NCI-H1436 treated with DMSO at 0.1 percent for 48 hours (cell line): ENCODE measurements at regions not wholly inside any gene's neighbourhood (a gene's known extent, or its start where the extent isn't known, plus 50 kb on each side); places are given as distances from the start of the nearest gene placed in this dataset.

ENCODE experiments used
- DNase-seq: peaks from one replicate; lab custom pipeline; 2025; lab: John Stamatoyannopoulos, UW

DNA sequence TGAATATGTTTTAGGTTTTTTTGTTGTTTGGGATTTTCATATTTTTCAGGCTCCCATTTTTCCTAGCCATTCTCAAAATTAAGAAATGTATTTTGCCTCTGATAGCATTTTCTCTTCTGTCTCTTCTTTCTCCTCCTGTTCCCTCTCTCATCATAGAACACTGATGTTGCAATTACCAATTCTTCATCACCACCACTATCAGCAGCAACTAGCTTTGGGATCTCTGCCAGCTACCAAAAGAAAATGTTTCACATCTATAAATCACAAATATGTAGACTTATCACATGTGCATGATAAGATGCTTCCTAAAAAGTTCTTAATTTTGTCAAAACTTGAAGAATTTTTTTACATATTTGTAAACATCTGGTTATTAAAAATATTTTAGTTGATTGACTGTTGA is 887.1 kb downstream of the MAT2B start:
- DNase-seq, result no peak

DNA sequence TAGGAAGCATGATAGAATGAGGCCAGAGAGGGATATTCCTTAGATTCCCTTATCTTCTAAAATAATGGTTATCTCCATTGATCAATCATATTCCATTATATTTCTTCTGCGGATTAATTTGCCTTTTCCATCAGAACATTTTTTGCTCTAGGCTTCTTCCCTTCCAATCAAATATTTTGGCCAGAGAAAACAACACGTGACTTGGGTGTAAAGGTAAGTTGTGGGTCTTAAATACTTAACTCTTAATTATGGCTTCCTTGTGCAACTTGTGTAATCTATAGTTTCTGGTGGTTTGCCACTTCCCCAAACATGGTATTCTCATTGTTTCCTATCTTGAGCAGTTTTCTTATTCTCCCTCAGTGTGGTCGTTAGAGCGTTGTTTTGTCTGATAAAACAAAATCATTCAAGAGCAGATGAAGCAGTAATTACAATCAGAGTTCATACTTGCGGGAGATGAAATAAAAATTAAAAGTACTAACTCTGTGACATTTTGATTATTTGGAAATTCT is 889.3 kb downstream of the MAT2B start:
- DNase-seq, result no peak

DNA sequence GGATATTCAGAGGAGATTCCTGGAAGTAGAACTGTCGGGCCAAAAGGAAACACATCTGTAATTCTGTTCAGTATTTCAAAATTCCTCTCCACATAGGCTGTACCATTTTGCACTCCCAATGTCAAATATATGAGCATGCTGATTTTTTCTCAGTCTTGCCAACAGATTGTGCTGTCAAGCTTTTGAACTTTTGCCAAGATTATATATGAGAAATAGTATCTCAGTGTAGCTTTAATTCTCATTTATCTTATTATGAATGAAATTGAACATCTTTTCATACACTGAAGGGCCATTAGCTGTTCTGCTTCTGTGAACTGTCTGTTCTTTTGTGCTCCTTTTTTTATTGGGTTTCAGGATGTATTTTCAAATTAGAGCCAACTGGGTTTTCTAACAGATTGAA is 907.1 kb downstream of the MAT2B start:
- no peak for DNase-seq

DNA sequence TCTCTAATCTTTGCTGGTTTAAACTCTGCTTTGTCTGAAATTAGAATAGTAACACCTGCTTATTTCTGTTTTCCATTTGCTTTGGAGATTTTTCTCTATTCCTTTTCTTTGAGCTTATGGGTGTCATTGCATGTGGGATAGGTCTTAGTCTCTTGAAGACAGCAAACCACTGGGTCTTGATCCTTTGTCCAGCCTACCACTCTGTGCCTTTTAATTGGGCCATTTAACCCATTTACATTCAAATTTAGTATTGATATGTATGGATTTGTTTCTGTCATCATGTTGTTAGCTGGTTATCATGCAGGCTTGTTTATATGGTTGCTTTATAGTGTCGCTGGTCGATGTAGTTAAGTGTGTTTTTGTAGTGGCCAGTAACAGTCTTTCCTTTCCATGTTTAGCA is 914.7 kb downstream of the MAT2B start:
- no peak for DNase-seq

DNA sequence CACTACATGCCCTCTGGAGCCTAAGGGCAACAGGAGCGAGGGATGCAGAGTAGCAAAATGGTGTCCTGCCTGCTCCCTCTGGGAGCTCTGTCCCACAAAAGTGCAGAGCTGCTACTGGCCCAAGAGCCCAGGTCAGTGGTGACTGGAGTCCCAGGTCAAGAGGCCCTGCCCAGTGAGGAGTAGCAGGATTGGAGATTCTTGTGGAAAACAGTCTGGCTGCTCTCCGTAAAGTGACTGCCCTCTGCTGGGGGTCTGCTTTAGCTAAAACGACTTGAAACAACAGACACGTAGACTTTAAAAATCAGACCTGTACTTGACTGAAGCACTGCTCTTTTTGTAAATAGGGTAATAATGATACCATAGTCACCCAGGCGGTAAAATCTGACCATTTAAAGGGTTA is 917.0 kb downstream of the MAT2B start:
- no peak for DNase-seq

DNA sequence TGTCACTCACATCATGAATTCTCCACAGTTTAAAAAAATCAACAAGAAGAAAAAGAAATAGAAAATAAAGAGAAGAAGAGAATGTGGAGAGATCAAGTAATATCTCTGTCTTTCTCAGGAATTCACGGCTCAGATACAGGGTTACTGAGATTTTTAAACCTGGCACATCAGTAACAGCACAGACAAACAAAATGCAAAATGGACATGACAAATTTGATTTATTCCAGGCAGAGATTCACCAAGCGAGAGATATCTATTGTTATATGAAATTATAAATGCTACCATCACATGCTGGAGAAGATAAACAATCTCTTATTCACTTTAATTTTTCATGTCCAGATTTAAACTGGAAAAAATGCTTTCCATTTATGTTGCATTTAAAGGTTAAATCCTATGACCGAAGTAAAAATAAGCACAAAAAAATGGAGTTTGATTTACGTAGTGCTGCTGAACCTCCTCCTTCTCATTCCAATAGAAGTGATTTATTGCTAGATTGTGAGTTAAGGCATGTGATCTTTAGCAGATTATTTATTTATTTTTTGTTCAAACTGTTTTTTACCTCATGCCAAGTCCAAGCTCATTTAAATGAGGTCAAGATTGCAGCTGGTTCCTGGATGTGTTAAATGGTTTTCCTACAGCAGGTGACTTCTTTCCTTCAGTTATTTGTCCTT is 926.4 kb downstream of the MAT2B start:
- no peak for DNase-seq

DNA sequence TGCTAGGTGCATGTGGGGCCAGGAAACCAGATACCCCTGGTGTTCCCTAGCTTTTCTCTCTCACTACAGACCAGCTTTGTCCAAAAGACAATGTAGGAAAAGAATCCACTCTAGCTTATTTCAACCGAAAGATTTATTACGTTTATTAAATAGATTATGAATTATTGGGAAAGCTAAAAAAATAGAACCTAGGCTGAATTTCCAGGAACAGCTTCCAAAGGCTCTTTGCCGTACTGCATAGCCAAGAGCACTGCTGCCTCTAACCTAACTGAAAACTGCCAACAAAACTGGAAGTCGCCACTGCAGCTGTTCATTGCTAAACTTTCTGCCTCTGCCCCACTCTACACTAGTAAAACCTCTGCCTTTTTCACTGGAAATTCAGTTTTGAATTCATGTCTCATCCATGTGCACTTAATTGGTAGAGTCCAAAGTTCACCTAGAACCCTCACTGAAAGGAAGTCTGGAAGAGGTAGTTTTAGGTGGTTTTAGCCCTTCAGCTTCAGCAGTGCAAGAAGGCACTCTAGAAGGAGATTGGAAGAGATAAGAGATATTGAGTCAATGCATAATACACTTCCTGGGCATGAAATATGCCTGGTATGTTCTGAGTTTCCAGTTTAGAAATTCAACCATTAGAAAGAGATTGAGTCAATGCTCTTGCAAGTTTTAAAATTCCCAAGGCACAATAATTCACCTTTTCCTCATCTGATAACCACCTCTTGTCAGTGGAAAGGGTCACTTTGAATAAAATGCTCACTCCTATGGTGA is 927.9 kb downstream of the MAT2B start:
- DNase-seq, result no peak

DNA sequence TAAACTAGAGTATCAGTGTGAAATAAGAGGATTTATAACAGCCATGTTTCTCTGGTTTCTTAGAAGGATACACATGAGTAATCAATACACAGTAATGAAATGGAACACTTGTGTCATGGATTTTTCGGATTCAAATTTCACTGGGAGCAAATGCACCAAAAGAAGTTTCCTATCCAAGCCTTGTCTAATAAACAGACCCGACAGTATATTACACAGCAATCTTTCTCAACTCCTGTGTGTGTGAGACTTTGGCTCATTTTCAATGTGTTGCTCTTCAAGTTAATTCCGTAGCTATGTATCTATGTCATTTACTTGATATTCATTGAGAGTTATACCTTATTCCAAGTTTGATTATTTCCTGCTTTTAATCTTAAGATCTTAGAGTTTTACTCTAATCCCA is 930.2 kb downstream of the MAT2B start:
- DNase-seq, result no peak

DNA sequence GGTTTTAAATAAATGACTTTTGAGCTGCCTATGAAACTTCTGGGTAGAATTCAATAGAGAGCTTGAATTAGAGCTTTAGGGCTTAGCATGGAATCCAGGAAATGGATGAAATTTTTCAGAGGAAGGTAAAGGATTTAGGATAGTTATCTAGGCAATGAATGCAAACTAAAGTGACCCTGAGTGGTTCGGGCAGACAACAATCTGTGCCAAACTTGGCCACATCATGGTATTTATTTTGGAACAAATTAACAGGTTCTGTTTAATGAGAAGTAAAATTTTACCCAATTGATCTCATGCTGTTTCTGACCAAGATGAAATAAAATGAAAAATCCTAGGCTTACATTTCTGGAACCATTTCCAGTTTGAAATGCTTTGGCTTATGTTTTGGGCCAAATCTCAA is 934.4 kb downstream of the MAT2B start:
- no peak for DNase-seq

DNA sequence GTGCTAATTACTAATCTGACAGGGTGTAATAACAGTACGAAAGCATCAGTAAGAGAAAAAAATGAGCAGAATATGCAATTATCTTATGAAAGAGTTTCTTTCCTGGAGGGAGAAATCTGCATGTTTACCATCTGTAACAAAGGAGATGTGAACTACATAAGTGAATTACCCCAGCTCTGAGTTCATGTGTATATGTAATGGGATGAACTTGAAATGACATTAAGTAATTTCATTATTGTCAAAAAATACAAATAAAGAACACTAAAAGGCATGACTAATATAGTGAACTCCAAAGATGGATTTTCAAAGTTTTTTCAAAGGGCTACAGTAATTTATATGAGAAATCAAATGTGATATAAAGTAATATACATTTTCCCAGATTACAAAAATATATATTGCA is 944.0 kb downstream of the MAT2B start:
- DNase-seq, result no peak

DNA sequence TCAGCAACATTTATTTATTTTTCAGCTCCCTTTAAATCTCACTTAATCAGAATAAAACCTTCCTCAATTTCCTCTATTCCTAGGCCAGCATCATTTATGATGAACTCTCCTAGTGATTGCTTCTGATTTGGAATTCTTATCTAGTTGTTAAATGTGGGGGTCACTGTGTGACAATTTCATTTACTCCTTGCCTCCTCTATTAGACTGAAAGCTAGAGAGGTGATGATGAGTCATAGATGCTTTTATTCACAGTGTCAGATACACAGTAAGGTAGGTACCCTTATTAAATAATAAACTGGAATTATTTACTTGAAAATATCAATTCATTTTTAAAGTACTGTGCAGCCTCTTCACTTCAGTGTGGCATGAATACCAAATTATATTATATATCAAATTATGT is 960.6 kb downstream of the MAT2B start:
- no peak for DNase-seq

DNA sequence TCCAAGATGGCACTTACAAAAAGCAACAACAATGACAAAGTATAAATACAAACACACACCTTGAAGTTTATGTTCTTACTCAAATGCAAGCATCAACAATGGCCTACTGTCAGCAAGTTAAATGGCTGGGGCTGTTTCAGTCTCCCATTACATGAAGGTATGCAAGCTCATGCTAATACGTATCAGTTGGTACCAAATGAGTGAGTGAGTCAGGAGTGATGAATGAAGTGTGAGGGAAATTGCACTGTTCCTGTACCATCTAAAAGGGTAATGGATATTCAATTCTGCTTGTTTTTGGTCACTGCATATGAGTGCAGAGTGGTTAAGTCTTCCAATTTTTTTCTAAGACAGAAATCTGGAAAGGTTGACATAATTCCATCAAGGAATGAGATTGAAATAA is 964.9 kb downstream of the MAT2B start:
- no peak for DNase-seq

DNA sequence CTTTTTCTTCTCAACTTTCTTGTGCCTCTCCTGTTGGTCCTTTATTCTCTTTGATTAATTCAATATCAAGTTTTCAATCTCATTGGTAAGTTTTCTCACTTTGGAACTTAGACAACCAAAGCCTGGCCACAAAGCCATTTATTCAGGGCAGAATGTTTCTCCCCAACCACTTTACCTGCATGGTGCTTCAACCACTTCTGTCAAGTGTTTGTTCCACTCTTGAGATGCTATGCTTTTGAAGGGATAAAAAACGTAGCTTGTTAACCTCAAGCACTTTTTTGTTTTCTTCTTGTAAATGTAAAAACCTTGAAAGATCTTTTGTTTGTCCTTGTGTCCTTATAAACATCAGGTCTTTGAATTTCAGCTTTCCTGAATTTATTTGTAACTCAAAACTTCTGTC is 966.7 kb downstream of the MAT2B start:
- no peak for DNase-seq

DNA sequence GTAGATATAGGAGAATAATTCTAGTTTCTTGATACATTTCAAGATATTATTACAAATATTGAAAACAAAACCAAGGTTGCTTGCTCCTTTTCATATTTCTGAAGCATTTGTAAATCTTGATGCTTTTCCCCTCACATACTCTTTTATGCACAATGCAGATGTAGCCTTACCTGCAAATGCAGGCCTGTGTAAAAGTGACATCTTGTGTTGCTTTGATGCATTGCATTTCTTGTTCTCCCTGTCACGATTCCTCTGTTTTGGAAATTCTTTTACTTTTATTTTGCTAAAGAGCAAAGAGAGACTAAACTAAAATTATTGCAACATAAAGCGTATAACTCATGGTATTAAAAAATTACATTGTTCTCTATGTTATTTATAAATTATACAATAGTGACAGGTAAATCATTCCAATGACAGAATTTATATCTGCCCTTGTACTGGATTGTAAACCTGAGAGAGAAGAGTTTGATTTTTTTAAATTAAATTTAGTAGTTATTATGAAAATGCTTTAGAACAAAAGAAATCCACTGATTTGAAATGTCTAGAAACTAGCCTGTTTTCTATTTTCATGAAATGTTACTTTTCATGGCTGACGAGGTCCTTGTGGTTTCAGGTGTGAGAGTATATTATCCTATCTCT is 970.0 kb downstream of the MAT2B start:
- no peak for DNase-seq

DNA sequence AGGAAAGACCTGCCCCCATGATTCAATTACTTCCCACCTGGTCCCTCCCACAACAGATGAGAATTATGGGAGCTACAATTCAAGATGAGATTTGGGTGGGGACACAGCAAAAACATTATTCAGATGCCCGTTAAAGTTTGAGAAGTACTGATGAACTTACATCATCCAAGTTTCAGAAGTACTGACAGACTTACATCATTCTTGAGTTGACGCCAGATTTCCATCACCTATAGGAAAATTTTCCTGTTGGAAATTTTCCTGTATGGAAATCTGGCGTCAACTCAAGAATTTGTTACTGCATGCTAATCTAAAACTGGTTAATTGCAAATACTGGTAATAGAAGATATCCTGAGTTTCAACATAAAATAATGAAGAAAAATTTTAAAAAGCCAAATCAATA is 975.9 kb downstream of the MAT2B start:
- no peak for DNase-seq

DNA sequence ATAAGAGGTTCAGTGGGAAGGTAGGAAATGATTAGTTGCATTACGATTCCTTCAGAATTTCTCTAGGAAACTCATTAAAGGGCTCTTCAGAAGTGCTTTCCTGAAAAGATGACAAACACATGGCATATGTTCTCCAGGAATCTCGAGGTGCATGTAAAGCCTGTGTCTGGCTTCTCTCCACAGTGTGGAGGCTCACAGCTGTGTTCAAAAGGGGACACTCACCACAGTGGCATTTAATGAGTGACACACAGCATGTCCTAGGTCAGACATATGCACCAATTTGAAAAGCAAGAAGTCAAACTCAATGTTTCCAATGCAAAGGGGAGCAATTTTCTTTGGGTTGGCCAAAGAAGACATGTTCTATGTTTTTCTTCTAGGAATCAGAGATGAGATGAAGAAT is 976.9 kb downstream of the MAT2B start:
- no peak for DNase-seq

DNA sequence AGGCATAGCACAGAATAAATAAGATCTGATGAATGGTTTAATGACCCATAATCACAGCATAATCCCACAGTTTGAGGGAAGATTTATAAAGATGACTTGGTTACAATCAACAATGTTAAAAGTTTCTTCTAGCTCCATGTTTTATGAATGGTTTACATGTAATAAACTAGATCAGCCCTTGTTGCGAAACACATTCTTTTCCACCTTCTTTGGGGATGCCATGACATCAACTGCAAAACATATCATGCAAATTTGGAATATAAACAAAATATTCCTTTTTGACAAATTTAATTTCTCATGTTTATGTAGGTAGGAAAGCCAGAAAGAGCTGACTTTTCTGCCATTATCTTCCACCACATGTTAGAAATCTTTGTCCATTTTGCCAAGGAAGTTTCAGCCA is 979.5 kb downstream of the MAT2B start:
- no peak for DNase-seq

DNA sequence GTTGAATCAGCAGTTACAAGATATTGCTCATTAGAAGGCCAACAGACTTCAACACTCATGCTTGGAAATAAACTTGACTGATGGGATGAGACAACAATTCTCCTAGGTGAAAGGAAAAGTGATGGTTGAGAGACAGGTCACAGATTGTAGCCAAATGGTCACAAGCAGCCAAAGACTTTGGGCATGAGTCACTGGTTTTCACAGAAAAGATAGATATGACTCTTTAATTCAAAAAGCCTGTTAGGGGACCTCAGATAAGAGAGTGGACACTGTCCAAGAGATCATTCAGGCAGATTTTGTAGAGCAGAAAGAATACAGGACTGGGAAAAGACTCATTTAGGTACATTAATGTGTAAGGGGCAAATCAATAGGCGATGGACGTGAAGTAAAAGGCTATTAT is 982.5 kb downstream of the MAT2B start:
- no peak for DNase-seq

DNA sequence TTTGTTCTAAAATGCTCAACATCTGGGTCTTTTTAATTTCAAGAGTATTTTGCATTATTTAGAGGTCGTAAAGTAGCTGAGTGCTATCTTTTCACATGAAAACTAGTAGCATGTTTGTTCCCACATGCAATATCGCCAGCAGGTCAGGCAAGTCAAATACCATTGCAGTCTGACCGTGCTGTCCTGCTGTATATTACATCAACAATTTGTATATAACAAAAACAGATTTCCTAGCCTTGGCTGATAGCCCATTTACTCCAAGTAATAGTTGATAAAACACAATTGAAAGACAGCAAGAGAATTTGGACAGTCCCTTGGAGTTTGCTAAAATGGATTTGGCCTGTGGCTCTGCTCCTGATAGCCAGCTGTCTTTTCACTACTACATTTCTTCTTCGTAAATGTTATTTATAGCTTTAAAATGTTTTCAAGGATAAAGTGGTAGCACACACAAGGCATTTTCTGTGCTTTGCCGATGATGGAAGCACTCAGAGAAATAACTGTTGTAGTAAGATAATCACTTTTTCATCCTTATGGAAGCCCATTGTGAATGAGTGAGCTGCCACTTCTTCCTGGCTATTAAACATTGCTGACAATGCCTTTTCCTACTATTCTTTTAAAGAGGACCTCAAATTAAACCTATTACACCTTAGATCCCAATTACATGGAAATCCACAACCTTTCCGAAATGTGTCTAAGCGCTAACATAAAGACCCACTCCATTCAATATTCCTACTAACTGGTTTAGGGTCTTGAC is 992.1 kb downstream of the MAT2B start:
- DNase-seq, result no peak

DNA sequence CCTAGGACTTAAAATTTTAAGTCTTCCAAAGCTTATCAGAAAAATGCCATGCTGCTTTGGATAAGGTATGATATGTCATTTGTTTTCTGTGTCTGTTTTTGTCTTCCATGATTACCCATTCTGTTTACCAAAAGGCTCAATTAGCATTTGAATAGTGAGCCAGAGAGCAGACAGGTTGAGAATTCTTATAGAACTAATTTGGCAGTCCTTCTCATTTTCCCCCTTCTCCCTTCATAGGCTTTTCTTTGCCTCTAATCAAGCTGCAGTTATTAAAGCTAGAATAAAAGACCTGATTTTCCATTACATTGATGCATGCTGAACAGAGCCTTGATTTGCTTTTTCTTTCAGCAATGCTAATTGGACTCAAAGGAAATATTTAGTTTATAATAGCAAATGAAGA is 993.0 kb downstream of the MAT2B start:
- DNase-seq, result no peak

DNA sequence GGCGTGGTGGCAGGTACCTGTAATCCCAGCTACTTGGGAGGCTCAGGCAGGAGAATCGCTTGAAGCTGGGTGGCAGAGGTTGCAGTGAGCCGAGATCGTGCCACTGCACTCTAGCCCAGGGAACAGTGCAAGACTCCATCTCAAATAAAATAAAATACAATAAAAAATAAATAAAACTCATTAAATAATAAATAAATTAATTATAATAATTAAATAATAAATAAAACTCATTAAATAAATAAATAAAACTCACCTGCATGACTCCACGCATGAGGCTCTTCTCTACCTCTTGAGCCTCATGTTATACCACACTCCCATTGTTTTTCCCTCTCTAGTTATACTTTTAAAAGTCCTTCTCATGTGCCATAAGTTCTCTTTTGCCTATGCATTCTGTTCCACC is 995.4 kb downstream of the MAT2B start:
- DNase-seq, result no peak

DNA sequence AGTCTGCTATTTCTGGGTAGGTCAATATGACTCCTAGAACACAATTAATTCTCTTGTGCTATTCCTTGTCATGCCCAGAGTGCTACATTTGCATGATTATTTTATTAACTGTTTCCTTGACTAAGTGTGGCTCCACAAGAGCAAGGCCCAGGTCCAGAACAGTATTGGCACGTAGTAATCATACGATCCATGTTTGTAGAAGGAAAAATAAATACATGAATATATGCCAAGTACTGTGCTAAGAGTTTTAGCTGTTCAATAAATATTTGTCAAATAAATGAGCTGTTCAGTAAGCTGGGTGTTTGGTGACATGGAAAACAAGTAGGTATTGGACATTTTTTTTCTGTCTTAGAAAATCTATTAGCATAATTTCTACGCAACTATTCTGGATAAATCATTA is 995.9 kb downstream of the MAT2B start:
- no peak for DNase-seq
